ENCODE measurements at regions not wholly inside any gene's neighbourhood (a gene's known extent, or its start where the extent isn't known, plus 50 kb on each side); places are given as distances from the start of the nearest gene placed in this dataset.
A peak's percentile ranks its signal among the peaks of the same experiment; 100 is the strongest.

GRCh38 chr6:166841216-166841615 is 115.1 kb downstream of the RNASET2 start:
- no peak for ATAC-seq

GRCh38 chr6:166839569-166839968 is 116.8 kb downstream of the RNASET2 start:
- ATAC-seq: no peak

- no peak for ATAC-seq
Measured at GRCh38 chr6:166838987-166839386, 117.4 kb downstream of the RNASET2 start.

GRCh38 chr6:166836785-166837718 is 119.3 kb downstream of the RNASET2 start:
- no peak for ATAC-seq

GRCh38 chr6:166834049-166834448 is 122.3 kb downstream of the RNASET2 start:
- ATAC-seq: peak; percentile 51 to 63

- no peak for ATAC-seq
Measured at GRCh38 chr6:166830891-166831363, 125.4 kb downstream of the RNASET2 start.

- ATAC-seq: peak; percentile 41 to 59
Measured at GRCh38 chr6:166830185-166830890, 126.0 kb downstream of the RNASET2 start.

- ATAC-seq: no peak
Measured at GRCh38 chr6:166826264-166826663, 130.1 kb downstream of the RNASET2 start.

- no peak for ATAC-seq
Measured at GRCh38 chr6:166825553-166826145, 130.7 kb downstream of the RNASET2 start.

GRCh38 chr6:166824880-166825250 is 131.5 kb downstream of the RNASET2 start:
- ATAC-seq: no peak

- no peak for ATAC-seq
Measured at GRCh38 chr6:166824146-166824879, 132.0 kb downstream of the RNASET2 start.

GRCh38 chr6:166822609-166823008 is 133.7 kb downstream of the RNASET2 start:
- ATAC-seq: no peak

GRCh38 chr6:166820483-166820882 is 135.9 kb downstream of the RNASET2 start:
- no peak for ATAC-seq

- ATAC-seq: no peak
Measured at GRCh38 chr6:166820070-166820469, 136.3 kb downstream of the RNASET2 start.

- no peak for ATAC-seq
Measured at GRCh38 chr6:166815629-166816028, 140.7 kb downstream of the RNASET2 start.

GRCh38 chr6:166814390-166814789 is 142.0 kb downstream of the RNASET2 start:
- ATAC-seq: no peak

GRCh38 chr6:166813461-166813860 is 142.9 kb downstream of the RNASET2 start:
- ATAC-seq: no peak

GRCh38 chr6:166810864-166811263 is 145.5 kb downstream of the RNASET2 start:
- no peak for ATAC-seq

- ATAC-seq: no peak
Measured at GRCh38 chr6:166809721-166810120, 146.6 kb downstream of the RNASET2 start.

- ATAC-seq: no peak
Measured at GRCh38 chr6:166806962-166807757, 149.2 kb downstream of the RNASET2 start.

- ATAC-seq: no peak
Measured at GRCh38 chr6:166806217-166806838, 150.0 kb downstream of the RNASET2 start.

All from activated CD4-positive, CD25-positive, alpha-beta regulatory T cell treated with anti-CD3 and anti-CD28 coated beads, Interleukin-2, amount 50 U/mL, for 24 hours (primary cell).